Astrocyte of the cerebellum (primary cell): ENCODE measurements at regions not wholly inside any gene's neighbourhood (a gene's known extent, or its start where the extent isn't known, plus 50 kb on each side); places are given as distances from the start of the nearest gene placed in this dataset.

Source experiments
- DNase-seq: peaks from one replicate; pipeline ENCODE4 v3.0.0-alpha.2; 2011; ENCODE audit warnings: low read depth
- H3K4me3 ChIP-seq: 2 replicates; pipeline ENCODE4 v1.5.1; 2011; ENCODE audit warnings: mild to moderate bottlenecking, low read depth, low read length, moderate library complexity
- CTCF ChIP-seq: IDR thresholded peaks from 2 replicates; pipeline ENCODE4 v1.5.1; 2012; ENCODE audit warnings: low read length, low read depth, moderate library complexity, mild to moderate bottlenecking; ENCODE audit errors: missing control alignments
- in situ Hi-C: cut with HindIII; loops from 2 replicates; pipeline ENCODE4 v1.10.0; 2017; ENCODE audit warnings: low sequenced_read_pairs

GRCh38 chr10:6305401-6306321 lies 102.9 kb downstream of the PFKFB3 start:
- no peak overlapping the region for H3K4me3 ChIP-seq
- in situ Hi-C loops, result no loop called here
- DNase-seq, result no peak
- TF ChIP-seq CTCF, result no peak

- no peak for DNase-seq
- no peak for TF ChIP-seq CTCF
- in situ Hi-C loops, result no loop called here
- H3K4me3 ChIP-seq, result no peak overlapping the region
Measured at GRCh38 chr10:6306917-6307316, 104.2 kb downstream of the PFKFB3 start.

DNA sequence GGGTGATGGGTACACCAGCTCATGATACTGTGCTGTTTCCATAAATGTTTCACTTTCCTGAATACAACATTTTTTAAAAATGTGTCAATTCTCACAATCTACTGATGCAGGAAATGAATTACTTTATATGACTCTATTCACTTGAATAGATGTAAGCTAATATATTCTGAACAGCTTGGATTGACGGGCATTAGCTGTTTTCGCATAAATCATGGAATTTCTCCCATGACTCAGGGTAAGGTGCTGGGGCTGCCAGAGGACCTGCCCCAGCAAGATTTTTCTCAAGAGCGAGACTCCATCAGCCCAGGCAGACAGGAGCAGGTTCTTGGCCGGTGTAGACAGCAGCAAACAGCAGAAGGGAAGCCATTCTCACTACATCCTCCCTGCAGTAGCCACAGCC lies 107.1 kb downstream of the PFKFB3 start:
- in situ Hi-C loops, result loop anchor here (10.0 kb wide), 1 partner anchor 55 kb away; no protein-coding TSS in a partner anchor
- TF ChIP-seq CTCF, result no peak
- no peak for DNase-seq
- no peak overlapping the region for H3K4me3 ChIP-seq

- in situ Hi-C loops, result loop anchor here (10.0 kb wide), 1 partner anchor 54 kb away; no protein-coding TSS in a partner anchor
- no peak overlapping the region for H3K4me3 ChIP-seq
- no peak for TF ChIP-seq CTCF
- no peak for DNase-seq
Measured at GRCh38 chr10:6310977-6311376, 108.2 kb downstream of the PFKFB3 start.

DNA sequence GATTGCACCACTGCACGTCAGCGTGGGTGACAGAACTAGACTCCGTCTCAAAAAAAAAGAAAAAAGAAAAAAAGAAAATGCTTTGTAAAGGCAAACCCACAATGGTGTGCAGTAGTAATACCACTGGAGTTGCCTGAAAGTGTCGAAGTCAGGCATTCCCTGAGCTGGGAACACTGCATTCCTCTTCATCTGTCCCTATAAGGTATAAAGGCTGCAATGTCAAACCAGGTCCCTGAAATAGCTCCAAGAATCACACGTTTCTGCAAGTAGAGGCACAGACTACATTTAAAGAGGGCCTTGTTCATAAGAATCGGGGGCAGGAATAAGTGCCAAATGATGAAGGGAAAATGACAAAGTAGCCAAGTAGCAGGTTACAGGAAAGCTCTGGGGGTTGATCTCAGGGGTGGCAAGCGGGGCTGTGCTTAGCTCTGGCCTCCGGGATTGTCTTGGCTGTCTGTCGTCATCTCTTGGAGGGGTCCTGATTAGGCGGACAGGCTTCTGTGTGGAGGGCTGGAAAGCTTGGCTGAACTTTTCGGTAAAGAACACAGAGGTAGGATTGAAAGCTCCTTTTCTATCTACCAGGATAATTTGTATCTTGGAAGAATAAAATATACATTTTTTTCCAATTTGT lies 109.1 kb downstream of the PFKFB3 start:
- TF ChIP-seq CTCF, result no peak
- in situ Hi-C loops, result loop anchor here (10.0 kb wide), 1 partner anchor 53 kb away; no protein-coding TSS in a partner anchor
- H3K4me3 ChIP-seq, result no peak overlapping the region
- DNase-seq, result no peak

GRCh38 chr10:6312636-6313035 lies 109.9 kb downstream of the PFKFB3 start:
- in situ Hi-C loops, result loop anchor here (10.0 kb wide), 1 partner anchor 52 kb away; no protein-coding TSS in a partner anchor
- no peak for TF ChIP-seq CTCF
- no peak overlapping the region for H3K4me3 ChIP-seq
- no peak for DNase-seq
